ENCODE measurements at regions not wholly inside any gene's neighbourhood (a gene's known extent, or its start where the extent isn't known, plus 50 kb on each side); places are given as distances from the start of the nearest gene placed in this dataset.

GRCh38 chr10:128766915-128767314 lies 640.7 kb upstream of the MKI67 start:
- H3K4me3 ChIP-seq (replicated peaks; ENCODE audit: low read depth, low read length) = no peak overlapping the region
- TF ChIP-seq CTCF (IDR thresholded peaks at IDR 0.05; ENCODE audit: low read length, missing control alignments) = no peak
- no peak for DNase-seq (ENCODE audit: low read depth)

GRCh38 chr10:128774979-128775378 lies 648.8 kb upstream of the MKI67 start:
- TF ChIP-seq CTCF (IDR thresholded peaks at IDR 0.05; ENCODE audit: low read length, missing control alignments) = no peak
- DNase-seq (ENCODE audit: low read depth) = no peak
- no peak overlapping the region for H3K4me3 ChIP-seq (replicated peaks; ENCODE audit: low read depth, low read length)

- peak; percentile 20 for DNase-seq (ENCODE audit: low read depth)
- no peak for TF ChIP-seq CTCF (IDR thresholded peaks at IDR 0.05; ENCODE audit: low read length, missing control alignments)
- no peak overlapping the region for H3K4me3 ChIP-seq (replicated peaks; ENCODE audit: low read depth, low read length)
Observed at GRCh38 chr10:128775743-128776142, 649.5 kb upstream of the MKI67 start.

- DNase-seq (ENCODE audit: low read depth) = no peak
- no peak for TF ChIP-seq CTCF (IDR thresholded peaks at IDR 0.05; ENCODE audit: low read length, missing control alignments)
Observed at GRCh38 chr10:128776673-128777252, 650.5 kb upstream of the MKI67 start.

GRCh38 chr10:128777342-128777741 lies 651.1 kb upstream of the MKI67 start:
- DNase-seq (ENCODE audit: low read depth) = no peak
- no peak overlapping the region for H3K4me3 ChIP-seq (replicated peaks; ENCODE audit: low read depth, low read length)
- no peak for TF ChIP-seq CTCF (IDR thresholded peaks at IDR 0.05; ENCODE audit: low read length, missing control alignments)

More at GRCh38 chr10:128776673-128777252, 650.5 kb upstream of the MKI67 start:
- H3K4me3 ChIP-seq (replicated peaks; ENCODE audit: low read depth, low read length) = no peak overlapping the region

GRCh38 chr10:128779416-128779815 lies 653.2 kb upstream of the MKI67 start:
- no peak for DNase-seq (ENCODE audit: low read depth)
- H3K4me3 ChIP-seq (replicated peaks; ENCODE audit: low read depth, low read length) = no peak overlapping the region
- no peak for TF ChIP-seq CTCF (IDR thresholded peaks at IDR 0.05; ENCODE audit: low read length, missing control alignments)

GRCh38 chr10:128780156-128780761 lies 654.0 kb upstream of the MKI67 start:
- no peak overlapping the region for H3K4me3 ChIP-seq (replicated peaks; ENCODE audit: low read depth, low read length)
- no peak for TF ChIP-seq CTCF (IDR thresholded peaks at IDR 0.05; ENCODE audit: low read length, missing control alignments)
- no peak for DNase-seq (ENCODE audit: low read depth)

Data from fibroblast of pulmonary artery (primary cell).